ENCODE measurements at regions not wholly inside any gene's neighbourhood (a gene's known extent, or its start where the extent isn't known, plus 50 kb on each side); places are given as distances from the start of the nearest gene placed in this dataset.

DNA sequence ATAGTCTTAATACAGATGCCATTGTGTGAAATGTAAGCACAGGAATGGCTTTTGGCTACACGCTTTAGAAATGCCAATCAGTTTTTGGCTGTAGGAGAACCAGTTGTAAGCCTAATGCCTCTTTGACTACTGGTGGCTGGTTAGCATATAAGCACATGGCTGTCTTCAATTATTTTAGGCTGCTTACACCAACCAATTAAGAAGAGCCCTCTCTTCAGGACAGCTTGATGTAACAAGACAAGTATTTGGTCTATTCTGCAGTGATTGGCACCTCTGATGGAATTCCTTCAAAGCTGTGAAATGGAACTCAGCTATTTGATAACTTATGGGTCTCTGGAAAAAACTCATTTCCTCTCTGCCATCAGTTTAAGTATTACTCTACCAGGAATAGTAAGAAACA lies 680.1 kb upstream of the FSHR start:
- Histone ChIP-seq H3K9me3 (ENCODE audit: low read depth) (no peaks in the 10 kb centered on the region), H3K27ac (no peak overlapping the region), H3K4me3 (no peak overlapping the region), H3F3A (ENCODE audit: insufficient read depth) (no peaks in the 10 kb centered on the region), H3K9ac (no peak overlapping the region), H3K79me2 (ENCODE audit: insufficient read depth) (no peaks in the 10 kb centered on the region), H2AFZ (no peak overlapping the region), H4K20me1 (ENCODE audit: insufficient read depth) (no peaks in the 10 kb centered on the region), H3K36me3 (ENCODE audit: low read depth) (no peaks in the 10 kb centered on the region), H3K27me3 (replicated peaks; ENCODE audit: insufficient read depth) (no peaks in the 10 kb centered on the region), H3K4me2 (ENCODE audit: unreplicated experiment) (no peak overlapping the region), H3K4me1 (ENCODE audit: insufficient read depth) (no peaks in the 10 kb centered on the region), H3K9me2 (ENCODE audit: insufficient read depth) (no peaks in the 10 kb centered on the region)
- DNase-seq = no peak
- TF ChIP-seq EZH2 (IDR thresholded peaks at IDR 0.05; ENCODE audit: insufficient read depth, poor library complexity, severe bottlenecking) (no peak), EZH2phosphoT487 (IDR thresholded peaks at IDR 0.05; ENCODE audit: insufficient read depth, low read depth) (no peak)
- in situ Hi-C loops (cut with MboI) = no loop called here
- 0 to 3% methylated on average over 1 of the region's 1 CpG for WGBS, 2 experiments (ENCODE audit: low coverage in 1 of 2, low lambda C conversion rate in 2 of 2, missing lambda C conversion rate in 2 of 2)

DNA sequence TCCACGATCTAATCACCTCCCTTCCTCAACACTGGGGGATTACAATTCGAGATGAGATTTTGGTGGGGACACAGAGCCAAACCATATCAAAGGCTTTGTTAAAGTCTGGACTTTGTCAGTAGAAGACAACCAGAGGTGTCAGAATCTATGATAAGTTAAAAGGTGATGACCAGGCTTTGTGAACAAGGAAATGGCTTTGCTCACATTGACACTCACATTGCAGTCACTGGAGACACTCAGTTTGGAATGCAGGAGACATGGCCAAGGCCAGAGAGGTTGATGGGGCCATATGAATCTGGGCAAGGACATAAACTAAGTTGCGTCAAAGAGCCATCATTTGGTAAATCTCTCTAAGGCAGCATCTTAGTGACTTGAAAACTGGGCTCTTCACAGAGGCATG lies 678.2 kb upstream of the FSHR start:
- no peaks in the 10 kb centered on the region for H3K9me2 ChIP-seq (ENCODE audit: insufficient read depth)
- H3K36me3 ChIP-seq (ENCODE audit: low read depth) = no peaks in the 10 kb centered on the region
- DNase-seq = no peak
- no peak overlapping the region for H3K4me2 ChIP-seq (ENCODE audit: unreplicated experiment)
- H3K27ac ChIP-seq = no peak overlapping the region
- TF ChIP-seq EZH2phosphoT487 (IDR thresholded peaks at IDR 0.05; ENCODE audit: insufficient read depth, low read depth) (no peak), EZH2 (IDR thresholded peaks at IDR 0.05; ENCODE audit: insufficient read depth, poor library complexity, severe bottlenecking) (no peak)
- H3K27me3 ChIP-seq (replicated peaks; ENCODE audit: insufficient read depth) = no peaks in the 10 kb centered on the region
- in situ Hi-C loops (cut with MboI) = no loop called here
- no peaks in the 10 kb centered on the region for H4K20me1 ChIP-seq (ENCODE audit: insufficient read depth)
- H3F3A ChIP-seq (ENCODE audit: insufficient read depth) = no peaks in the 10 kb centered on the region
- WGBS, 2 experiments (ENCODE audit: low coverage in 1 of 2, low lambda C conversion rate in 2 of 2, missing lambda C conversion rate in 2 of 2) = 21 to 27% methylated on average over 3 of the region's 3 CpGs
- H3K4me3 ChIP-seq = no peak overlapping the region
- no peak overlapping the region for H2AFZ ChIP-seq
- no peaks in the 10 kb centered on the region for H3K79me2 ChIP-seq (ENCODE audit: insufficient read depth)
- no peaks in the 10 kb centered on the region for H3K9me3 ChIP-seq (ENCODE audit: low read depth)
- H3K4me1 ChIP-seq (ENCODE audit: insufficient read depth) = no peaks in the 10 kb centered on the region
- H3K9ac ChIP-seq = no peak overlapping the region

DNA sequence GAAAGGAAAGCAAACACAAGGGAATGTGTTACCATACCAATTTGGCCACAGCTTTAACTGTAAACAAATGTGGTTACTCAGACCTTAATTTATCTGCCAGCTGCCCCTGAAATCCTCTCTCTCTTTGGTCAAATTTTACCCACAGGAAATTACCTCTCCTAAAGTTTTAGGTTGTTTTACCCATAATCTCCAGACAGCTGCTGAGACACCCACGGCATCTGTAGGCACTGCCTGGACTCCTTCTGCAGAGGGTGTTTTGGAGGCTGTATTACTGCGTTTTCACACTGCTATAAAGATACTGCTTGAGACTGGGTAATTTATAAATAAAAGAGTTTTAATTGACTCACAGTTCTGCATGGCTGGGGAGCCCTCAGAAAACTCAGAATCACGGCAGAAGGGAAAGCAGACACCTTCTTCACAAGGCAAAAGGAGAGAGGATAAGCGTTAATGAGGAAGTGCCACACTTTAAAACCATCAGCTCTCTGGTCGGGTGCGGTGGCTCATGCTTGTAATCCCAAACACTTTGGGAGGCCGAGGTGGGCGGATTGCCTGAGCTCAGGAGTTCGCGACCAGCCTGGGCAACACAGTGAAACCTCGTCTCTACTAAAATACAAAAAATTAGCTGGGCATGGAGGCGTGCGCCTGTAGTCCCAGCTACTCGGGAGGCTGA lies 677.5 kb upstream of the FSHR start:
- in situ Hi-C loops (cut with MboI) = no loop called here

DNA sequence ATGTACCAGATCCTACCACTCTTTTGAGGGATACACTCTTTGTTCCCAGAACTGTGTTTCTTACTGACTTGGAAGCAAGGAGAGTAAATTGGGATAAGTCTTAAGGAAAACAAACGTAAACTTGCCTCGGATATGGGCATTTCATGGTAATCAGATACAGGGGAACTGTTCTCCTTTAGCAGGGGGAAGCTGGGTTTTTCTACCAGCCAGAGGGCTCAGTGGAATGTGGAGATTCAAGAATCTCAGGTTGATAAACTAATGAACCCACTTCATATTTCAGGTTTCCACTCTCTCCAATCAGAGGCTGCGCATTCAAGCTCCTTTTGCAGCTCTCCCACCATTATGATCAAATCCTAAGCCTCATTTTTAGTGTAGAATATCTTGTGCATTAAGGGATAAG lies 676.5 kb upstream of the FSHR start:
- TF ChIP-seq EZH2 (IDR thresholded peaks at IDR 0.05; ENCODE audit: insufficient read depth, poor library complexity, severe bottlenecking) (no peak), EZH2phosphoT487 (IDR thresholded peaks at IDR 0.05; ENCODE audit: insufficient read depth, low read depth) (no peak)
- WGBS, 2 experiments (ENCODE audit: low coverage in 1 of 2, low lambda C conversion rate in 2 of 2, missing lambda C conversion rate in 2 of 2) = 14 to 25% methylated on average over 3 of the region's 3 CpGs
- H3K4me2 ChIP-seq (ENCODE audit: unreplicated experiment) = no peak overlapping the region

More for the DNA sequence above, 677.5 kb upstream of the FSHR start:
- H3K27ac ChIP-seq = no peak overlapping the region
- WGBS, 2 experiments (ENCODE audit: low coverage in 1 of 2, low lambda C conversion rate in 2 of 2, missing lambda C conversion rate in 2 of 2) = 29 to 40% methylated on average over 14 of the region's 14 CpGs
- H3F3A ChIP-seq (ENCODE audit: insufficient read depth) = no peaks in the 10 kb centered on the region
- no peaks in the 10 kb centered on the region for H3K79me2 ChIP-seq (ENCODE audit: insufficient read depth)
- no peaks in the 10 kb centered on the region for H4K20me1 ChIP-seq (ENCODE audit: insufficient read depth)
- no peaks in the 10 kb centered on the region for H3K4me1 ChIP-seq (ENCODE audit: insufficient read depth)
- no peaks in the 10 kb centered on the region for H3K36me3 ChIP-seq (ENCODE audit: low read depth)
- H3K27me3 ChIP-seq (replicated peaks; ENCODE audit: insufficient read depth) = no peaks in the 10 kb centered on the region
- TF ChIP-seq EZH2 (IDR thresholded peaks at IDR 0.05; ENCODE audit: insufficient read depth, poor library complexity, severe bottlenecking) (no peak), EZH2phosphoT487 (IDR thresholded peaks at IDR 0.05; ENCODE audit: insufficient read depth, low read depth) (no peak)
- H2AFZ ChIP-seq = no peak overlapping the region
- no peaks in the 10 kb centered on the region for H3K9me2 ChIP-seq (ENCODE audit: insufficient read depth)
- no peak overlapping the region for H3K9ac ChIP-seq
- H3K9me3 ChIP-seq (ENCODE audit: low read depth) = no peaks in the 10 kb centered on the region
- no peak overlapping the region for H3K4me2 ChIP-seq (ENCODE audit: unreplicated experiment)
- no peak for DNase-seq
- no peak overlapping the region for H3K4me3 ChIP-seq

More for the DNA sequence above, 676.5 kb upstream of the FSHR start:
- Histone ChIP-seq H2AFZ (no peak overlapping the region), H3K4me1 (ENCODE audit: insufficient read depth) (no peaks in the 10 kb centered on the region), H3K4me3 (no peak overlapping the region), H3K9me3 (ENCODE audit: low read depth) (no peaks in the 10 kb centered on the region), H3K9me2 (ENCODE audit: insufficient read depth) (no peaks in the 10 kb centered on the region), H3K27me3 (replicated peaks; ENCODE audit: insufficient read depth) (no peaks in the 10 kb centered on the region), H3K79me2 (ENCODE audit: insufficient read depth) (no peaks in the 10 kb centered on the region), H3K9ac (no peak overlapping the region), H3K27ac (no peak overlapping the region), H4K20me1 (ENCODE audit: insufficient read depth) (no peaks in the 10 kb centered on the region), H3F3A (ENCODE audit: insufficient read depth) (no peaks in the 10 kb centered on the region), H3K36me3 (ENCODE audit: low read depth) (no peaks in the 10 kb centered on the region)
- in situ Hi-C loops (cut with MboI) = no loop called here
- DNase-seq = no peak
